ENCODE measurements at regions not wholly inside any gene's neighbourhood (a gene's known extent, or its start where the extent isn't known, plus 50 kb on each side); places are given as distances from the start of the nearest gene placed in this dataset.

GRCh38 chr3:194205675-194206133 lies 69.8 kb downstream of the HES1 start:
- no peak for TF ChIP-seq CTCF (IDR thresholded peaks at IDR 0.05; ENCODE audit: borderline replicate concordance, extremely low read depth, insufficient read depth)
- no peak overlapping the region for H3K9ac ChIP-seq (ENCODE audit: low read length in 3 of 3)
- H3K4me3 ChIP-seq (ENCODE audit: low read length in 3 of 3): no peak overlapping the region
- FAIRE-seq (no peak), DNase-seq (peak in 4 of 5 donors; percentile 68 to 81 (median 77))
- intact Hi-C loops (cut with DNase I): no loop called here
- H3K4me1 ChIP-seq (ENCODE audit: control insufficient read depth in 2 of 3, insufficient read depth in 2 of 3, low read depth in 1 of 3, low read length in 3 of 3): peaks cover 0 to 2% (median 0%) of the 10 kb centered on the region in 3 donors
- no peaks in the 10 kb centered on the region for H3K36me3 ChIP-seq (ENCODE audit: control insufficient read depth in 2 of 3, insufficient read depth in 3 of 3, low read length in 3 of 3)
- H3K27ac ChIP-seq (ENCODE audit: low read depth in 2 of 2, low read length in 2 of 2): no peak overlapping the region
- H3K9me3 ChIP-seq (ENCODE audit: control insufficient read depth in 2 of 3, insufficient read depth in 1 of 3, low read length in 3 of 3): no peaks in the 10 kb centered on the region
- H3K27me3 ChIP-seq (ENCODE audit: control insufficient read depth, insufficient read depth, low read length): peaks cover 3% of the 10 kb centered on the region

GRCh38 chr3:194206320-194206719 lies 70.4 kb downstream of the HES1 start:
- H3K27ac ChIP-seq (ENCODE audit: low read depth in 2 of 2, low read length in 2 of 2): no peak overlapping the region
- intact Hi-C loops (cut with DNase I): no loop called here
- H3K4me1 ChIP-seq (ENCODE audit: control insufficient read depth in 2 of 3, insufficient read depth in 2 of 3, low read depth in 1 of 3, low read length in 3 of 3): no peaks in the 10 kb centered on the region
- TF ChIP-seq CTCF (IDR thresholded peaks at IDR 0.05; ENCODE audit: borderline replicate concordance, extremely low read depth, insufficient read depth): no peak
- H3K36me3 ChIP-seq (ENCODE audit: control insufficient read depth in 2 of 3, insufficient read depth in 3 of 3, low read length in 3 of 3): no peaks in the 10 kb centered on the region
- H3K27me3 ChIP-seq (ENCODE audit: control insufficient read depth, insufficient read depth, low read length): peaks cover 3% of the 10 kb centered on the region
- no peak overlapping the region for H3K9ac ChIP-seq (ENCODE audit: low read length in 3 of 3)
- FAIRE-seq: no peak
- DNase-seq: peak; percentile 55 to 83 (median 69)
- no peaks in the 10 kb centered on the region for H3K9me3 ChIP-seq (ENCODE audit: control insufficient read depth in 2 of 3, insufficient read depth in 1 of 3, low read length in 3 of 3)
- H3K4me3 ChIP-seq (ENCODE audit: low read length in 3 of 3): no peak overlapping the region

GRCh38 chr3:194208709-194209108 lies 72.8 kb downstream of the HES1 start:
- FAIRE-seq (no peak), DNase-seq (peak in 3 of 5 donors; percentile 50 to 68 (median 58))
- no peak for TF ChIP-seq CTCF (IDR thresholded peaks at IDR 0.05; ENCODE audit: borderline replicate concordance, extremely low read depth, insufficient read depth)
- no peak overlapping the region for H3K27ac ChIP-seq (ENCODE audit: low read depth in 2 of 2, low read length in 2 of 2)
- no peaks in the 10 kb centered on the region for H3K36me3 ChIP-seq (ENCODE audit: control insufficient read depth in 2 of 3, insufficient read depth in 3 of 3, low read length in 3 of 3)
- H3K4me1 ChIP-seq (ENCODE audit: control insufficient read depth in 2 of 3, insufficient read depth in 2 of 3, low read depth in 1 of 3, low read length in 3 of 3): peaks cover 5 to 6% (median 6%) of the 10 kb centered on the region in 3 donors
- no peak overlapping the region for H3K9ac ChIP-seq (ENCODE audit: low read length in 3 of 3)
- H3K4me3 ChIP-seq (ENCODE audit: low read length in 3 of 3): no peak overlapping the region
- intact Hi-C loops (cut with DNase I): no loop called here
- no peaks in the 10 kb centered on the region for H3K9me3 ChIP-seq (ENCODE audit: control insufficient read depth in 2 of 3, insufficient read depth in 1 of 3, low read length in 3 of 3)
- H3K27me3 ChIP-seq (ENCODE audit: control insufficient read depth, insufficient read depth, low read length): no peaks in the 10 kb centered on the region

Data from kidney (tissue), 13 donors.